Endothelial cell (in vitro differentiated cells): ENCODE measurements at regions not wholly inside any gene's neighbourhood (a gene's known extent, or its start where the extent isn't known, plus 50 kb on each side); places are given as distances from the start of the nearest gene placed in this dataset.

Experiments used
- DNase-seq: peaks from one replicate; pipeline ENCODE4 v3.0.0; 2021; ENCODE audit warnings: low spot score
- H3K27ac Mint-ChIP-seq: one replicate; pipeline ENCODE4 v1.8.0; 2021; ENCODE audit warnings: mixed read lengths, inconsistent platforms; ENCODE audit not compliant: unreplicated experiment
- H3K27me3 Mint-ChIP-seq: one replicate; pipeline ENCODE4 v1.8.0; 2021; ENCODE audit warnings: mild to moderate bottlenecking, moderate library complexity, mixed read lengths, inconsistent platforms; ENCODE audit not compliant: unreplicated experiment
- H3K36me3 Mint-ChIP-seq: one replicate; pipeline ENCODE4 v1.8.0; 2021; ENCODE audit warnings: mild to moderate bottlenecking, low read depth, mixed read lengths, inconsistent platforms; ENCODE audit not compliant: unreplicated experiment
- H3K4me1 Mint-ChIP-seq: one replicate; pipeline ENCODE4 v1.8.0; 2021; ENCODE audit warnings: mild to moderate bottlenecking, mixed read lengths, inconsistent platforms; ENCODE audit not compliant: unreplicated experiment
- H3K4me3 Mint-ChIP-seq: one replicate; pipeline ENCODE4 v1.8.0; 2021; ENCODE audit warnings: mild to moderate bottlenecking, mixed read lengths, inconsistent platforms; ENCODE audit not compliant: unreplicated experiment
- H3K9me3 Mint-ChIP-seq: one replicate; pipeline ENCODE4 v1.8.0; 2021; ENCODE audit warnings: mixed read lengths, inconsistent platforms; ENCODE audit not compliant: unreplicated experiment
- CTCF ChIP-seq: fragments of 200-600 bp; sonication (generic); IDR thresholded peaks from one replicate; pipeline ENCODE4 v1.5.0; 2021; ENCODE audit warnings: antibody characterized with exemption; ENCODE audit not compliant: unreplicated experiment

GRCh38 chr20:7492257-7492656 lies 448.0 kb downstream of the HAO1 start:
- H3K27ac Mint-ChIP-seq, result no peak overlapping the region
- no peak for TF ChIP-seq CTCF
- no peaks in the 10 kb centered on the region for H3K36me3 Mint-ChIP-seq
- no peak for DNase-seq
- no peaks in the 10 kb centered on the region for H3K9me3 Mint-ChIP-seq
- no peaks in the 10 kb centered on the region for H3K27me3 Mint-ChIP-seq
- no peak overlapping the region for H3K4me3 Mint-ChIP-seq
- H3K4me1 Mint-ChIP-seq, result no peaks in the 10 kb centered on the region

- TF ChIP-seq CTCF, result no peak
- H3K4me1 Mint-ChIP-seq, result no peaks in the 10 kb centered on the region
- no peak for DNase-seq
- H3K27me3 Mint-ChIP-seq, result no peaks in the 10 kb centered on the region
- no peaks in the 10 kb centered on the region for H3K9me3 Mint-ChIP-seq
- no peak overlapping the region for H3K27ac Mint-ChIP-seq
- no peaks in the 10 kb centered on the region for H3K36me3 Mint-ChIP-seq
- H3K4me3 Mint-ChIP-seq, result no peak overlapping the region
Observed at GRCh38 chr20:7493311-7493710, 446.9 kb downstream of the HAO1 start.

- Mint-ChIP-seq H3K36me3 (no peaks in the 10 kb centered on the region), H3K4me1 (no peaks in the 10 kb centered on the region), H3K9me3 (no peaks in the 10 kb centered on the region), H3K4me3 (no peak overlapping the region), H3K27ac (no peak overlapping the region), H3K27me3 (no peaks in the 10 kb centered on the region)
- no peak for TF ChIP-seq CTCF
- no peak for DNase-seq
Observed at GRCh38 chr20:7496394-7496991, 443.8 kb downstream of the HAO1 start.

- Mint-ChIP-seq H3K4me1 (peaks cover under 1% of the 10 kb centered on the region), H3K27ac (no peak overlapping the region), H3K4me3 (no peak overlapping the region), H3K36me3 (no peaks in the 10 kb centered on the region), H3K27me3 (no peaks in the 10 kb centered on the region), H3K9me3 (no peaks in the 10 kb centered on the region)
- no peak for DNase-seq
- no peak for TF ChIP-seq CTCF
Observed at GRCh38 chr20:7497985-7498384, 442.3 kb downstream of the HAO1 start.

- DNase-seq, result no peak
- Mint-ChIP-seq H3K27me3 (no peaks in the 10 kb centered on the region), H3K9me3 (no peaks in the 10 kb centered on the region), H3K4me3 (no peak overlapping the region), H3K36me3 (no peaks in the 10 kb centered on the region), H3K27ac (no peak overlapping the region), H3K4me1 (peaks cover 8% of the 10 kb centered on the region)
- TF ChIP-seq CTCF, result no peak
Observed at GRCh38 chr20:7499201-7499600, 441.1 kb downstream of the HAO1 start.
